ENCODE measurements at regions not wholly inside any gene's neighbourhood (a gene's known extent, or its start where the extent isn't known, plus 50 kb on each side); places are given as distances from the start of the nearest gene placed in this dataset.

GRCh38 chr1:173400387-173400995 is 76.6 kb upstream of the PRDX6 start:
- no peak for DNase-seq (ENCODE audit: low spot score)

DNA sequence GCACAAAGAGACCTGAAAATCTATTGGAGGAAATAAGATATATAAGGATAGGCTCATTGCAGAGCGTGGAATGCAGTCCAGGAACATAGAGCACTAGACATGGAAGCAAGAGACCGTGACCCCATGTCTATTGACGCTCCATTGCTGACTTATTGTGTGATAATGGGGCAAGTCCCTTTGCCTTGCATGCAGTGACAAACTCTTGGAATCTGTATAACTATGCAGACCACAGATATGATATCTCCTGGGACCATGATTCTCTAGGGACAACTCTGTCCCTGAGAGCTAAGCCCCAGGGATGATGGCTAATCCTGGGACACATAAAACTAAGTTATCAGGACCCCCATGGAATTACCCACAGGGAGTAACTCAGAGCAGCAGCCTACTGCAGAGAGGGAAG is 73.1 kb upstream of the PRDX6 start:
- no peak for DNase-seq (ENCODE audit: low spot score)

DNA sequence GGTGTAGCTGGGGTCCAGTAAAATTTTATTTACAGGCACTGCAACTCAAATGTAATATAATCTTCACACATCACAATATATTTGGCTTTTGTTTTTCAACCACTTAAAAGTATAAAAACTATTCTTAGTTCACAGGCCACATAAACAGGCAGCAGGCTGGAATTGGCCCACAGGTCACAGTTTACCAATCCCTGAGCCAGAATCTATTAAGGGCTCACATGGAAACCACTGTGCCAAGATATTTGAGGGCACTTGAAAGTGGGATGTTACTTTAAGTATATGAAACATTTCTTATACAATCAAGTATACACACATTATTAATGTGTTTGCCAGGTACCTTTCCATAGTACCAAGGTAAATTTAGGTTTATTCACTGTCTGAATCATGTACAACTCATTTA is 71.9 kb upstream of the PRDX6 start:
- DNase-seq (ENCODE audit: low spot score): no peak

GRCh38 chr1:173405834-173406233 is 71.3 kb upstream of the PRDX6 start:
- no peak for DNase-seq (ENCODE audit: low spot score)

DNA sequence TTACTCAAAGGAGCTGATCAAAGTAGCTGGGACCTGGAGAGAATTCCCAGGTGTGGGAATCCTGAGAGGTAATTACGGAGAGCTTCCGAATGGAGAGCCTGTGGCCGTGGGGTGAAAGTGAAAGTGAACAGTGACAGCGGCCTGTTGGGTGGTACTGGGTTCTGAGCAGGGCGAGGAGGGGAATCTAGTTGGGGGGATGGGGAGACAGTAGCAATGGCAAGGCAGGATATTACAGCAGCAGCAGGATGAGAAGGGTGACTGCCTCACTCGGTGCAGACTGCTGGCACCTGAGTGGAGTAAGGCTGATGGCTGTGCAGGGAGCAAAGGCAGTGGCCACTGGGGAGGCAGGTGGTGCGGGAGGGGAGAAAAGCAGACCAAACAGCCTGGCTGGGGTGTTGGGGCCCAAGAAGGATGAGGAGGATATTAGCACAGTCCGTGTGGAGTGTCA is 70.3 kb upstream of the PRDX6 start:
- DNase-seq (ENCODE audit: low spot score): no peak

GRCh38 chr1:173407846-173408245 is 69.3 kb upstream of the PRDX6 start:
- no peak for DNase-seq (ENCODE audit: low spot score)

DNA sequence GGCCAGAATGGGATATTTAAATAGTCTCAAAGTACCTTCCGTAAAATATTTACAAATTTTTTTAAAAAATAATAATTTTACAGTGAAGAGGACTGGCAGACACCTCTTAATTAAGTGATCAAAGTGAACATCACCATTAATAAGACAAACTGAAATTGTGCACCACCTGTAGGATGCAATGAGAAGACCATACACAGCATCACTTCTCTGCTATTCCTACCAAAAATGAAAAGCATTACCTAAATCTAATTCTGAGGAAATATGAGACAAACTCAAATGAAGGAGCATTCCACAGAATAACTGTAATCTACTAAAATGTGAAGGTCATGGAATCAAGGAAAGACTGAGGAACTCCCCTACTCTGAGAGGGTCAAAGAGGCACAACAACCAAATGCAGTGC is 68.2 kb upstream of the PRDX6 start:
- DNase-seq (ENCODE audit: low spot score): peak; percentile 23

DNA sequence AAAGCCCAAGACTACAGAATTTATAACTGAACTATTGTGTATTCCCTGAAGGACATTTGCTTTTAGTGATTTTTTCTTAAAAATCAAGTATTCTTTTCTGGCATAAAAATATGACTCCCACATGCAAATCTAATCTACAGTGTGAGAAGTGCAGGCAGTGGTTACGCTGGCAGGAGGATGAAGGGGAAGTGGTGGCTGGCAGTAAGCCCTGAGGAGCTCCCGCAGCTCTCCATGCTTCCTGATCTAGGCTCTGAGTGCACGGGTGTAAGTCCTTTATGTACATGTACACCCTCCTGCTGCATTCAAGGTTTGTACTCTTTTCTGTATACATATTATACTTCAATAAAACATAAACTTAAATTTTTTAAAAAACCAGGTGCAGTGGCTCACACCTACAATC is 67.5 kb upstream of the PRDX6 start:
- peak; percentile 66 for DNase-seq (ENCODE audit: low spot score)

DNA sequence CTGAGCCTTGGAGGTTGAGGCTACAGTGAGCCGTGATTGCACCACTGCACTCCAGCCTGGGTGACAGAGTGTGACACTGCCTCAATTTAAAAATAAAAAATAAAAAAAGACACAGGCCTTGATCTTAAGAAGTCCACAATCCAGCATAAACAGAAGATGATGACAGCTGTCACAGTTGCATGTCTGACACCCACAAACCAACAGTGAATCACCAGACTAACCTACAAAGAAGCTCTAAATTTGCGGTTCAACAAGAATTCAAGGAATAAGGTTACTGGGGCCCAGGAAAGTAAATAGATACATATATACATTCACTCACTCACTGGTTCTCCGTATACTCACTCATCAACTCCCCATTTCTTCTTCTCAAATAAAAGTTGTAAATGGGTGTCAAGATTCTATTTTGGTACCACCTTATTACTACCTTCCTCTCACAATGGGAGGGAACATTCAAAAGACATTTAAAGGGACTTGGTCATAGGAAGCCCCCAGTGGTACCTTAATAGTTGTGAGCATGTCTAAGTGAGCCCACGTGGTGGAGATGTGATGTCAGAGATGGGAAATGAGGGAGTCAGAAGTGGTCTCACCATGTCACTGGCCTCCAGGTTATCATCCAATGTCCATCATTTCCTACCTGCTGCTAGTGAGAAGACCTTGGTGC is 66.9 kb upstream of the PRDX6 start:
- DNase-seq (ENCODE audit: low spot score): peak; percentile 41

- DNase-seq (ENCODE audit: low spot score): peak; percentile 29
Observed at GRCh38 chr1:173410794-173411236, 66.3 kb upstream of the PRDX6 start.

DNA sequence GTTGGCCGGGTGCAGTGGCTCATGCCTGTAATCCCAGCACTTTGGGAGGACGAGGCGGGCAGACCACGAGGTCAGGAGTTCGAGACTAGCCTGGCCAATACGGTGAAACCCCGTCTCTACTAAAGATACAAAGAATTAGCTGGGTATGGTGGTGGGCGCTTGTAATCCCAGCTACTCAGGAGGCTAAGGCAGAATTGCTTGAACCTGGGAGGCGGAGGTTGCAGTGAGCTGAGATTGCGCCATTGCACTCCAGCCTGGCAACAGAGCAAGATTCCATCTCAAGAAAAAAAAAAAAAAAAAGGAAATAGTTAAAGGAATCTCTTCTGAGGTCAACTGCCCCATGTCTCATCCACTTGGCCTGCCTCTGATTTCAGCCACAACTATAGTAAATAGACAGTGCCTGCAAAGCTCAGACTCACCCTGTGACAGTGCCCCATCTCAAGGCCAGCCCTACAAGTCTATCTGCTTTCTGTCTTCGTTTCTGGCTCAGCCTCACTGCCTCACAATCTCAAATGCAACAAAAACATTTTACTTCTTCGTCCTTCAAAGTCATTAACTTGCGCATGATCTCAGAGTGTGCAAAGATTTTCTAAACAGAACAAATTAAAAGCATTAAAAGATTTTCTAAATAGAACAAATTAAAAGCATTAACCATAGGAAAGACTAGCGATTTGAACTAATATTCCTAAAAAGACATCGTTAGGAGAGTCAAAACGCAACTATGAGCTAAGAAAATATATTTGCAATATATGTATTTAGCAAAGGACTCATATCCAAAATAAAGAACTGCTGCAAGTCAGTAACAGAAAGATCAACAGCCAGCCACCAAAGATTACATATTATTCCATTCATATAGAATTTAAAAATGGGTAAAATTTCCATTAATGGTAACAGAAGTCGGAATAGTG is 65.0 kb upstream of the PRDX6 start:
- no peak for DNase-seq (ENCODE audit: low spot score)

- DNase-seq (ENCODE audit: low spot score): peak; percentile 35
Observed at GRCh38 chr1:173413271-173413707, 63.8 kb upstream of the PRDX6 start.

GRCh38 chr1:173414136-173414535 is 63.0 kb upstream of the PRDX6 start:
- DNase-seq (ENCODE audit: low spot score): peak; percentile 66

DNA sequence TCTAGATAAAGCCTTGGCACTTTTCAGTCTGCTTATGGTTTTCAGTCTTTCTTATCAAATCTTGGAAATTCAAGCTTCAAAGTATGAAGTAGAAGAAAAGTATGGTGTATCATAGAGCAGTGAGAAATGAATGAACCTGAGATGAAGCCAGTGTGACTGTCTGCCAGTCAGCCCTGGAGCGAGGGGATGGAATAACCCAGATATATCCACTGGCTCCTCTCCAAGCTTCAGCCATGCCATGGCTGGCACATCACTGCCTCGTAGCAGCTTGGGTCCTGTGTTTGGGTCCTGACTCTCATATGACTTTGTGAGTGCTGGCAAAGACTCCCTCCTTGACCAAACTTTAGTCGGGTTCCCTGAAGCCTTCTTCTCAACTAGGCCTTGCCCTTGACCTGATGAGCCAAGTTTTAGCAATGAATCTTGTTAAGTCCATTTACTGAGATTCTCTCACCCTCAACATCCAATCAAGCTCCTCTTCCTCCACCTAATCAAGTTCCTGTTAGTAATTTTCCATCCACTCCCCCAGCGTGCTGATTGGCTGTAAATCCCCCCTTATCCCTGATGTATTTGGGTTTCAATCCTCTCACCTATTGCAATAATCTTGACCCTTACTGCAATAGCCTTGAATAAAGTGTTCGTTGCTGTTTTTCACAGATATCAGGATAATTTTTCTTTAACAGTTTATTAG is 62.5 kb upstream of the PRDX6 start:
- peak; percentile 19 for DNase-seq (ENCODE audit: low spot score)

GRCh38 chr1:173415490-173415889 is 61.6 kb upstream of the PRDX6 start:
- DNase-seq (ENCODE audit: low spot score): peak; percentile 47

DNA sequence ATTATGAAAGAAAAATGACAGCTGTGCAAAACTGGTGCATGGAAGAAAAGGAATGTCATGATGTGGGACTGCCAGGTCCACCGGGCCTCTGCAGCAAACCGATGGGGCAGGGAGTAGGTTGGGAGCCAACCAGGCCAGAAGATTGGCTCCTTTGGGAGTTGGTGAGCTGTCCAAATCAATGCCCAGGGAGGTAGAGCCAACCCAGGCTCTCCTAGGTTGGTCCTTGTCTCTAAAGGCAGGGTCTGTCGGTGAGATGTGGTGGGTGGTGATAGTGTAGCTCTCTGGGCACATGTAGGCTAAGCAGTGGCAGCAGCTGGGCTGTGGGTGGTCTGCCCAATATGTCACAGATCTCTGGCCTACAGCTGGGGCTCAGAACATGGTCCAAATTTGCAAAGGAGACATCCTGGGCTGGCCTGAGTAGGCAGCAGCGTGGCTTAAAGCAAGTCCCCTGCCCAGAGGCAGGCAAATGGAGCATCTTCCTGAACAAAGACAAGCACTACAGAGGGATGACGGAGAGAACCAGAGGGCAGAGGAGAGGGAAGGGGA is 61.2 kb upstream of the PRDX6 start:
- no peak for DNase-seq (ENCODE audit: low spot score)

DNA sequence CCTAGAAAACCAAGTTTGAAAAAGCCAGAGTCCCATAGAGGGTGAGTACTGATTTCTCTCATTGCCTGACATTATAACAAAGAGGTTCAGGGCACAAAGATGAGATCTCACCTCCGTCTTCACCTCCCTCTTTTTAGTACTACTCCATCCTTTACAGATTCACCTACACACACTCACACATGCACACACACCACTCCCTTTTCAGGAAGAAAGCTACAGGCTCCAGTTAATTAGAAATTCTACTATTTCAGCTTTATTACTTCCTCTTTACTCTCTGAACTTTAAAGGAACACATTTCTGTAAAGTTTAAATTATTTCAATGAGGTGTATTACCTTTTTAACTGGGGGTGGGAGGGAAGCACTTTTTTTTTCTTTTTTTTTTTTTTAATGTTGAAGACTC is 59.6 kb upstream of the PRDX6 start:
- DNase-seq (ENCODE audit: low spot score): no peak

DNA sequence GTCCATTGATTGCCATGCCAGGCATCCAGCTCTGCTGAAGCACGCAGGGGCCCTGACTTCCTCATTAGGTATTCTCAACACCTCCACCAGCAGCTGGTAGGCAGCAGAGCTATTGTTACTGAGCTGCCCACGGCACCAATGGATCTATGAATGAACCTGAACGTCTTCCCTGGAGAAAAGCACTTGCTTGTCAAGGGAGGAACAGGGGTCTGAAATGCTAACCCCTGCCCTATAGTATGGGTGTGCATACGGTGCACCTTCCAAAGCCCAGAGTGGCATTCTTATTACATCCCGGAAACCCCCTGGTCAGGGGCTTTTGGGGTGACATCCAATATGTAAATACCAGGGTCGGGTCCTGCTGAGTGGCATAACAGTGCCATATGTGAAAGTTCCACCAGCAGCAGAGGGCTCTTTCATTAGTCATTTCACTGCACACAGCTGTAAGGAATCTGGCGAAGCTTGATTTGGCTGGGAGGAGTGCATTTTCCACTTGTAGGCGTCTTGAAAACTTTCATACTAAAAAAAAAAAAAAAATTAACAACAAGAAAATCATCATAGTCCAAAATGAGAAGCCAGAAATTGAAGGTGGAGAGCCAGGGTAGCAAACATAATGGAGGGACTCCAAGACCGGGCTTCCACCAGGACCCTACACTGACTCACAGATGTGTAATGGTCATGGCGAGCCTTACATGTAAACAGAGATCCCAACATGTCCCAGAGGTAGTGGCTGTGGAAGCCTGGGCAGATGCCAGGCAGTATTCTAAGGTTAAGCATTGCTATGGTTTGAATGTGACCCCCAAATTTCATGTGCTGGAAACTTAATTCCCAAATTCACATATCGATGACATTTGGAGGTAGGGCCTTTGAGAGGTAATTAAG is 58.8 kb upstream of the PRDX6 start:
- DNase-seq (ENCODE audit: low spot score): peak; percentile 44

- peak; percentile 93 for DNase-seq (ENCODE audit: low spot score)
Observed at GRCh38 chr1:173420330-173420806, 56.8 kb upstream of the PRDX6 start.

DNA sequence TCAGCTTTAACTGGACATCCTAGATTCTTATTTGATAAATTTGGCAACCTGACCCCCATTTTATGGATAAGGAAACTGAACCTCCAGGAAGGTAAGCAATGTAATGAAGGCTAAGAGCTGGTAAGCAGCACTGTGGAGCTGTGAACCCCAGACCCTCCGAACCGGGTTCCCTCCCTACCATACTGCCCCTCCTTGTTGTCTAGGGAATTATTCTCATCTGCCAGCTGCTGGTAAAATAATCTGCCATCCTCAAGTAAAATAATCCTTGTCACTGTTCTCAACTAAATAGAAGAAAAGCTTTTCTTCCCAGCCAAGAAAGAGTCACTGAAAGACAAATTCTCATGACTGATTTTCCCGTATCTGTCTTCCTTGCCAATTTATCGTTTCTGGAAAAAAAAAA is 55.8 kb upstream of the PRDX6 start:
- no peak for DNase-seq (ENCODE audit: low spot score)

DNA sequence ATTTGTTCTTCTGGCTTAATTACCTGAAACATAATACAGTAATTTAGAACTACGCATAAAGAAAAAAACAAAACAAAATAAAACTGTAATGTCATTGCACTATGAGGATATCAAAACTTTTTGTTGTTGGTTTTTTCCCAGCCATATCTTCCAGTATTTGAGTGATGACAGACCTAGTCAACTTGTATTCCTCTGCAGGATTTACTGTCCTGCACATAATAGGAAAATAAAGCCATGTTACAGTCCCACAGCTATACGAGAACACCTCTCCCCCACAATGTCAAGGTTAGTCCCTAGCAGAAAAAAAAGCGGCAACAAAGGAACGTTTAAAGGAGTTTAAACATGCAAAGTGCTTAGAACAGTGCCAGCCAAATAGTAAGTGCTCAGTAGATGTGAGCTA is 55.3 kb upstream of the PRDX6 start:
- no peak for DNase-seq (ENCODE audit: low spot score)

All from NAMALWA (cell line).